HL-60/S4 (cell line): ENCODE measurements at regions not wholly inside any gene's neighbourhood (a gene's known extent, or its start where the extent isn't known, plus 50 kb on each side); places are given as distances from the start of the nearest gene placed in this dataset.

Source experiments
- in situ Hi-C: fragments of 300-500 bp; cut with MboI; formaldehyde crosslinking; loops from 2 replicates; pipeline ENCODE4 v1.14.3; 2022; ENCODE audit warnings: low sequenced_read_pairs

- in situ Hi-C loops, result no loop called here
These were observed 253.7 kb downstream of the PDHA2 start for GRCh38 chr4:96093563-96093962.

- in situ Hi-C loops, result no loop called here
These were observed 254.3 kb downstream of the PDHA2 start for GRCh38 chr4:96094183-96094582.

- in situ Hi-C loops, result no loop called here
These were observed 257.2 kb downstream of the PDHA2 start for GRCh38 chr4:96097040-96097607.

- in situ Hi-C loops, result no loop called here
These were observed 257.8 kb downstream of the PDHA2 start for GRCh38 chr4:96097693-96098092.

GRCh38 chr4:96099031-96099430, 259.1 kb downstream of the PDHA2 start:
- in situ Hi-C loops, result no loop called here

GRCh38 chr4:96102541-96103026, 262.7 kb downstream of the PDHA2 start:
- in situ Hi-C loops, result no loop called here

DNA sequence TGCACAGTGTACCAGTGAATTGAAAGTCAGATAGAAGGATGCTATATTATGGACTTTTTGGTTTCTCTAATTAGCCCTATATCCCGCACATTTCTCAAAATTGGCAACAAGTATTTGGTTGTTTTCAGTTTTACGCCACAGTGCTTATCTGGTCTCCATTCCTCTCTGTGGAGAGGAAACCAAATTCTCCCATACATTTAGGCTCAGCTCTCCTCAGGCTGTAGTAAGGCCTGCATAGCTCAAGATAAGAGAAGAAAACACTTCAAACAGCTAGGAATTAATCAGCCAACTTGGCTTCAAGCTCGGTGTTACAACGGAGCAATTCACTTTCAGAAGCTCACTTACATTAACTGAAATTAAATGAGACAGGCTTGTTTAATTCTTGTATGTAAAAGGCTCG, 263.2 kb downstream of the PDHA2 start:
- in situ Hi-C loops, result no loop called here

DNA sequence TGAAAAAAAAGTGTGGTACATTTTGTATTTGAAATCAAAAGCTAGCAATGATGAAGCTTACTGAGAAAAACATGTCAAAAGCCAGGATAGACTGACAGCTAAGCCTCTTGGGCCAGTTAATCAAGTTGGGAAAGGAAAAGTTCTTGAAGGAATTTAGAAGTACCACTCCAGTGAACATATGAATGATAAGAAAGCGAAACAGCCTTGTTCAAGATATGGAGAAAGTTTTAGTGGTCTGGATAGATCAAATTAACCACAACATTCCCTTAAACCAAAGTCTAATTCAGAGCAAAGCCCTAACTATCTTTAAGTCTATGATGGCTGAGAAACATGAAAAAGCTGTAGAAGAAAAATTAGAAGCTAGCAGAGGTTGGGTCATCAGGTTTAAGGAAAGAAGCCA, 268.3 kb downstream of the PDHA2 start:
- in situ Hi-C loops, result no loop called here

DNA sequence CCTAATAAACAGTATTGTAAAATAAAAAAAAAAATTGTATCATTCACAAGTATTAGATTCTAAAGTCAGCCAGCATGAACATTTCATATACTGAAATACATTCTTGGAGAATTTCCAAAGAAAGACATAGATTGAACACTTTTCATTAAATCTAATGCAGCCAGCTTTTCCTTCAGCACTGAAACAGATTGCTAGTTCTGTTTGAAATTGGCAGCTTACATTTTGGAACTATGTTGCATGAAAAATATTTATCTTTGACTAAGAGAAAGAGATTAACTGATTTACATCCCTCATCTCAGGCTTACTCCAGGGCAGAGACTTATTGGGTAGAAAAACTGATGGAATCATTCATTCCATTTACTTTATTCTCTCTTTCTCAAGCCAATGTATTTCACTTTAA, 272.7 kb downstream of the PDHA2 start:
- in situ Hi-C loops, result no loop called here

GRCh38 chr4:96120206-96120605, 280.3 kb downstream of the PDHA2 start:
- in situ Hi-C loops, result no loop called here

DNA sequence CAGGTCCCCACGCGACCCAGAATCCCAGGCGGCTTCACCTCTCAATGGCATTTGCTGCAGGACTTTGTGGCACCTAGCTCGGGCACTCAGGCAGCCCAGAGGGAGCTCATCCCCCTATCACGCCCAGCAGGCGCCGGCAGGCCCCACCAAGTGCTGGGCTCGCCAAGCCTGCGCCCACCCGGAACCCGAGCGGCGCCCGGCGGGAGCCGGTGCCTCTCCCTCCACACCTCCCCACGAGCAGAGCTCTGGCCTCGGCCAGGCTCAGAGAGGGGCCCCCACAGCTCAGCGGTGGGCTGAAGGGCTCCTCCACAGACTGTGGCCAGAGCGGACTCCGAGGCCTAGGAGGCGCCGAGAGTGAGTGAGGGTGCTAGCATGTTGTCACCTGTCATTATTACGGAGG, 286.3 kb downstream of the PDHA2 start:
- in situ Hi-C loops, result no loop called here

DNA sequence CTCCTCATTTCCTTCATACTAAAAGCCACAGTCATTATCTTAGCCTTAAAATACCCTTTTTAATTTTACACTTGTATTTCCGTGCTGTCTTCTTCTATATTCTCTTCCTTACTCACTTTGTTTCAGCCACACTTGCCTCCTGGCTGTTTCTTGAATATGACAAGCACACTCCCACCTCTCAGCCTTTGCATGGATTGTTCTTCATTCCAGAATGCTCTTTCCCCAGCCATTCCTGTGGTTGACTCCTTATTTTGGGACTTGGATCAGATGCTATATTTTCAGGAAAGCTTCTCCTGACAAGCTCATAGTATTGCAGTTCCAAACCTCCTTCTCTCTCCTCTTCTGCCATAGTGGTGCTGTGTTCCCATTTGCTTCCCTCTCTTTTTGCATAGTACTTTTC, 291.3 kb downstream of the PDHA2 start:
- in situ Hi-C loops, result no loop called here

- in situ Hi-C loops, result no loop called here
These were observed 294.9 kb downstream of the PDHA2 start for GRCh38 chr4:96134806-96135205.

- in situ Hi-C loops, result no loop called here
These were observed 296.2 kb downstream of the PDHA2 start for GRCh38 chr4:96136056-96136455.

DNA sequence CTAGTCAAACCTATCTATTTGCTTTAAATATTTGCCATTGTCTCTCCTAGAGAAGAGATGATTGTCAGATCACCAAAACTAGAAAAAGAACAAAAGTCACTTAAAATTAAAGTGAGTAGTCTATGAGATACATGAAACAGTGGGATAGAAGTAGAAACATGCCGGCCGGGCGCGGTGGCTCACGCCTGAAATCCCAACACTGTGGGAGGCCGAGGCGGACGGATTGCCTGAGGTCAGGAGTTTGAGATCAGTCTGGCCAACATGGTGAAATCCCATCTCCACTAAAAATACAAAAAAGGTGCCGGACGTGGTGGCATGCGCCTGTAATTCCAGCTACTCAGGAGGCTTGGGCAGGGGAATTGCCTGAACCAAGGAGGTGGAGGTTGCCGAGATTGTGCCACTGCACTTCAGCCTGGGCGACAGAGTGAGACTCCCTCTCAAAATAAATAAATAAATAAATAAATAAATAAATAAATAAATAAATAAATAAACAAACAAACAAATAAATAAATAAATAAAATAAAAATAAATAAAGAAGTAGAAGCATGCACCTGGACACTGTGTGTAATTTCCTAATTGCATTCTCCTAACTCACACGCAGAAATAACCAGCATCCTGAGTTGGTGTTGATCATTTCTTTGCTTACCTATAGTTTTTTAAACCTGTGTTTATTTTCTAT, 299.5 kb downstream of the PDHA2 start:
- in situ Hi-C loops, result no loop called here

DNA sequence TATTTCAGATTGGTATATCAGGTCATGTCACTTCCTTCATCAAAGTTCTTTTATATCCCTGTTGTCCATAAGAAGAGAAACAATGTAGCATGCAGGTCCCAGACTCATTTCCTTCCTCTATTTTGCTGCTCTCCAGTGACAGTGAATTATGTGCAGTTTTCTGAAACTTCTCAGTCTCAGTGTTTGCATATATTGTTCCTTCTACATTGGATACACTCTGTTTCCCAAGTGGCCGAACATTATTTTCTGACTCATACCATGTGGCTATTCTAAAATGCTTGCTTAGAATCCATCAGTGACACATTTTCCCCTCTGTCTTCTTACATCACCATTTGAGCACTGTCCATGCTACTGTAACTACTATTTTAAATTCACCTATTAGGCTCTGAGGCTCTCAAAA, 305.7 kb downstream of the PDHA2 start:
- in situ Hi-C loops, result no loop called here

GRCh38 chr4:96146686-96147085, 306.8 kb downstream of the PDHA2 start:
- in situ Hi-C loops, result no loop called here

- in situ Hi-C loops, result no loop called here
These were observed 310.0 kb downstream of the PDHA2 start for GRCh38 chr4:96149894-96150293.

DNA sequence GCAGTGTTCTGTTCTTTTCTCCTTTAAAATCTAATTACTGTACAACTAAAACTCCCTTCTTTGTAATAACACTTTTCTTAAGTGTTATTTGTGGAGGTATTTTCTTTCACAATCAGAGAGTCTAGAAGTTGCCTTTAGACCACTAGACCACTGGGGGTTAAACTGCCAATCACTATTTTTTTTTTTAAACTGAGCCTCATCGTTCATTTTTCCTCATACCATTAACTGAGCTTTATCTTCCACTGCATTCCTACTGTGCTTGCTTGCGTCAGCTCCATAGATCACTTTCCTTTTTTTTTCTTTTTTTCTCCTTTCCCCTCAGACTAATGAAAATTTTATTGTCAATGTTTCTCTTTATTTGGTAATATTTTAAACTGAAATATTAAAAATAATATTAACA, 310.6 kb downstream of the PDHA2 start:
- in situ Hi-C loops, result no loop called here

GRCh38 chr4:96152824-96153223, 312.9 kb downstream of the PDHA2 start:
- in situ Hi-C loops, result no loop called here

GRCh38 chr4:96154676-96155075, 314.8 kb downstream of the PDHA2 start:
- in situ Hi-C loops, result no loop called here

DNA sequence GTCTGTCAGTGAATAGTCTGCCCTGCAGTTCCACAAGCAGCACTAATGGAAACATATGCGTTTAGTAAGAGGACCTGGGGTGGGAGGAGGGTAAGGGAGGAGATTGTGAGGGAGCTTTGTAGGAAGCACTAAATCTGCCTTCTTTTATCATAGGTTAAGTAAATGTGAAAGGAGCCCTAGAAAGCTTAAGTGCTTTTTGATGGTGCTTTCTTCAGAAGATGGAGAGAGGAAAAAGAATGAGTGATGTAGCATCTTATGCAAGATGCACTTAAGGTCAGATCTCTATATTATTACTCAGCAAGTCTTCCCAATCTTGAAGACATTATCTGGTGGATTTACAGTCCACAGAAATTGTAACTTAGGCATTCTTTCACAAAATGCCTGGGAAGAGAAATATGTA, 322.7 kb downstream of the PDHA2 start:
- in situ Hi-C loops, result no loop called here

DNA sequence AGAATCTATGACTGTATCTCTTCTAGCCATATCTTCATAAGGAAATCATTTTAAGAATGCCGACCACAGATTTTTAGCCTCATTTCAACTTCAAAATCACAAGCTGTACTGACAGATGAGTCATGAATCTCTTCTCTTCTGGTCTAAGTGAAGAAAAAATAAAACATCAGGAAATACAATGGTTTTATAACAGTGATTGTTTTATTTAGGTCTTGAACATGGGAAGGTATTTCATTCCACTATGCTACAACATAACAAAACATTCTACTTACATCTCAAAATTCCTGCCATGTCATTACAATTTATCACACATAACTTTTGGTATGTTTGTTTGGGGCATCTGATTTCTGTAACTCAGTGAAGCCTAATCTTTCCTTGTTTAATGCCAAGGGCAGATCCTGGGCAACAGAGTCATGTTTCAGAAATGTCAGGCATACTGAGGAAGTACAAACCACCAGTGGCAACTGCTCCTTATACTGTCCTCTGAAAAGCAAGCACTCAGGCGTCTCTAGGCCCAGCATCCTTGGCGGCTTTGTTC, 325.0 kb downstream of the PDHA2 start:
- in situ Hi-C loops, result no loop called here
